Cardiac muscle cell (in vitro differentiated cells and primary cell): ENCODE measurements at regions not wholly inside any gene's neighbourhood (a gene's known extent, or its start where the extent isn't known, plus 50 kb on each side); places are given as distances from the start of the nearest gene placed in this dataset.

Experiments
- DNase-seq, 2 donors: peaks; one replicate each; pipeline versions ENCODE4 v3.0.0 to v3.0.0-alpha.2; 2010 to 2017; ENCODE audit warnings: low read depth in 1 of 2, low spot score in 1 of 2
- H3K27ac ChIP-seq: fragments of 200-600 bp; sonication (generic); 2 replicates; pipeline ENCODE4 v1.5.1; 2016
- H3K27me3 ChIP-seq: fragments of 200-600 bp; sonication (generic); 2 replicates; pipeline ENCODE4 v1.6.0; 2016; ENCODE audit warnings: control low read depth
- H3K36me3 ChIP-seq: fragments of 200-600 bp; sonication (generic); 2 replicates; pipeline ENCODE4 v1.5.1; 2016; ENCODE audit warnings: control low read depth
- H3K4me1 ChIP-seq: fragments of 200-600 bp; sonication (generic); 2 replicates; pipeline ENCODE4 v1.8.1; 2017; ENCODE audit warnings: low read depth, mild to moderate bottlenecking, mixed run types
- H3K4me3 ChIP-seq: fragments of 200-600 bp; sonication (generic); 2 replicates; pipeline ENCODE4 v1.5.1; 2016; ENCODE audit warnings: mild to moderate bottlenecking
- H3K9me3 ChIP-seq: fragments of 200-600 bp; sonication (generic); 2 replicates; pipeline ENCODE4 v1.5.1; 2017; ENCODE audit warnings: low read depth, mild to moderate bottlenecking, control low read depth
- TF ChIP-seq, protein P1 (sequence below): IDR thresholded peaks from 2 replicates; pipeline ENCODE4 v1.5.1; 2012; ENCODE audit warnings: low read depth, mild to moderate bottlenecking, low read length

GRCh38 chr7:138405496-138405895 lies 54.6 kb upstream of the TRIM24 start:
- no peaks in the 10 kb centered on the region for H3K4me1 ChIP-seq
- H3K4me3 ChIP-seq: no peak overlapping the region
- H3K36me3 ChIP-seq: no peaks in the 10 kb centered on the region
- no peak overlapping the region for H3K27ac ChIP-seq
- TF ChIP-seq, protein P1, sequence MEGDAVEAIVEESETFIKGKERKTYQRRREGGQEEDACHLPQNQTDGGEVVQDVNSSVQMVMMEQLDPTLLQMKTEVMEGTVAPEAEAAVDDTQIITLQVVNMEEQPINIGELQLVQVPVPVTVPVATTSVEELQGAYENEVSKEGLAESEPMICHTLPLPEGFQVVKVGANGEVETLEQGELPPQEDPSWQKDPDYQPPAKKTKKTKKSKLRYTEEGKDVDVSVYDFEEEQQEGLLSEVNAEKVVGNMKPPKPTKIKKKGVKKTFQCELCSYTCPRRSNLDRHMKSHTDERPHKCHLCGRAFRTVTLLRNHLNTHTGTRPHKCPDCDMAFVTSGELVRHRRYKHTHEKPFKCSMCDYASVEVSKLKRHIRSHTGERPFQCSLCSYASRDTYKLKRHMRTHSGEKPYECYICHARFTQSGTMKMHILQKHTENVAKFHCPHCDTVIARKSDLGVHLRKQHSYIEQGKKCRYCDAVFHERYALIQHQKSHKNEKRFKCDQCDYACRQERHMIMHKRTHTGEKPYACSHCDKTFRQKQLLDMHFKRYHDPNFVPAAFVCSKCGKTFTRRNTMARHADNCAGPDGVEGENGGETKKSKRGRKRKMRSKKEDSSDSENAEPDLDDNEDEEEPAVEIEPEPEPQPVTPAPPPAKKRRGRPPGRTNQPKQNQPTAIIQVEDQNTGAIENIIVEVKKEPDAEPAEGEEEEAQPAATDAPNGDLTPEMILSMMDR: no peak
- no peaks in the 10 kb centered on the region for H3K27me3 ChIP-seq
- H3K9me3 ChIP-seq: no peaks in the 10 kb centered on the region
- DNase-seq: no peak

DNA sequence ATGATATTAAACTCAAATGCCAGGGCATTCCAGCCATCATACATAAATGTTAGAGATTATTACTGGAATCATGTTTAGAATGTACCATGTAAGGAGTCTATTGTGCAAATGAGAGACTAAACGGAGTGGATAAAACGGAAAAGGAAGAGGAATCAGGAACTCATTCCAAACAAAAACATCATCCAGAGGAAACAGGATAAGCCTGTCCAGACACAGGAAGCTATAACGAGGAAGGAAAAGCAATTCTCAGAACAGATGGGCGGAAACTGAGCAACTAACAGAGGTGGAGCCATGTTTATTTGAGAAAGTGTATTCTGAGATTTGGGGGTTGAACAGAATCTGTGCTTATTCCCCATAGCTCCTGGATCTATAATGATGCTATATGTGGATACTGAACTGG lies 52.3 kb upstream of the TRIM24 start:
- TF ChIP-seq, protein P1: no peak
- Histone ChIP-seq H3K27ac (no peak overlapping the region), H3K4me3 (no peak overlapping the region), H3K9me3 (no peaks in the 10 kb centered on the region), H3K4me1 (no peaks in the 10 kb centered on the region), H3K36me3 (no peaks in the 10 kb centered on the region), H3K27me3 (no peaks in the 10 kb centered on the region)
- DNase-seq: peak in 1 of 2 donors; percentile 6
